HepG2 (cell line): ENCODE measurements at regions not wholly inside any gene's neighbourhood (a gene's known extent, or its start where the extent isn't known, plus 50 kb on each side); places are given as distances from the start of the nearest gene placed in this dataset.

Experiments
- ATAC-seq: fragments of 200-7000 bp; cut with Tn5 transposase; 3 replicates; pipeline ENCODE4 v1.9.1; 2020; ENCODE audit warnings: mild to moderate bottlenecking, moderate library complexity
- BruUV-seq: library from RNA; stranded (reverse); fragments of 400-500 nt; replicated peaks from 2 replicates; lab custom pipeline; 2021; lab: Mats Ljungman, UMichigan
- CTCF ChIA-PET: fragments of 300-600 bp; formaldehyde crosslinking; extraction: SDS; loops from one replicate; lab custom pipeline; 2021; ENCODE audit warnings: low total read pairs, inconsistent platforms, low intra/inter-chr PET ratio; lab: Yijun Ruan, JAX
- POLR2A ChIA-PET: fragments of 350-600 bp; sonication (Branson Sonifier 250); formaldehyde crosslinking; loops from one replicate; lab custom pipeline; 2020; ENCODE audit warnings: antibody characterized with exemption, inconsistent platforms; lab: Yijun Ruan, JAX
- DNase-seq: peaks from one replicate; pipeline ENCODE4 v3.0.0-alpha.2; 2015; ENCODE audit warnings: low spot score
- FAIRE-seq: peaks from 3 replicates; lab custom pipeline; 2011; peaks lifted over from hg19 to GRCh38; lab: Jason Lieb, UNC
- H2AFZ ChIP-seq: one replicate; pipeline ENCODE4 v1.6.1; 2011; ENCODE audit warnings: low read length, inconsistent platforms
- H3K27ac ChIP-seq: fragments of 300-600 bp; 3 replicates; pipeline ENCODE4 v1.8.0; 2011; ENCODE audit warnings: mixed run types, mild to moderate bottlenecking, mixed read lengths, low read length, inconsistent platforms; ENCODE audit not compliant: insufficient read depth; ENCODE audit errors: extremely low read length
- H3K27me3 ChIP-seq, 2 experiments: fragments of 200-600 bp in 1 of 2; 2 replicates in 1 of 2; 3 replicates in 1 of 2; pipeline versions ENCODE4 v1.6.0 to v1.8.0; 2011; ENCODE audit warnings: low read length in 2 of 2, mild to moderate bottlenecking in 2 of 2, moderate library complexity in 2 of 2, inconsistent platforms in 1 of 2; ENCODE audit not compliant: insufficient read depth in 2 of 2, control insufficient read depth in 1 of 2
- H3K36me3 ChIP-seq, 2 experiments: fragments of 200-600 bp in 1 of 2; replicated peaks in 1 of 2; 2 replicates in 1 of 2; 3 replicates in 1 of 2; pipeline versions ENCODE4 v1.5.1 to v1.8.0; 2011; ENCODE audit warnings: low read length in 2 of 2, inconsistent platforms in 1 of 2; ENCODE audit not compliant: insufficient read depth in 2 of 2, control insufficient read depth in 1 of 2
- H3K4me1 ChIP-seq: 2 replicates; pipeline ENCODE4 v1.5.1; 2012; ENCODE audit warnings: low read length, inconsistent platforms; ENCODE audit not compliant: insufficient read depth
- H3K4me2 ChIP-seq: 2 replicates; pipeline ENCODE4 v1.6.0; 2011; ENCODE audit warnings: low read depth, low read length, inconsistent platforms
- H3K4me3 ChIP-seq, 3 experiments: fragments of 200-600 bp in 1 of 3; sonication (generic), shearing (Covaris generic) in 1 of 3; replicated peaks in 1 of 3; 2 replicates each; pipeline ENCODE4 v1.5.1; 2011 to 2016; ENCODE audit warnings: low read length in 3 of 3, inconsistent platforms in 2 of 3, low read depth in 2 of 3, mild to moderate bottlenecking in 2 of 3, control low read depth in 1 of 3, mixed read lengths in 1 of 3; ENCODE audit not compliant: insufficient read depth in 1 of 3
- H3K79me2 ChIP-seq: one replicate; pipeline ENCODE4 v1.6.1; 2011; ENCODE audit warnings: low read length, inconsistent platforms; ENCODE audit not compliant: insufficient read depth
- H3K9ac ChIP-seq: 2 replicates; pipeline ENCODE4 v1.6.0; 2011; ENCODE audit warnings: mild to moderate bottlenecking, low read depth, low read length, inconsistent platforms; ENCODE audit not compliant: insufficient read depth
- H3K9me3 ChIP-seq: 2 replicates; pipeline ENCODE4 v1.5.1; 2012; ENCODE audit warnings: mild to moderate bottlenecking, low read length
- H4K20me1 ChIP-seq: 2 replicates; pipeline ENCODE4 v1.6.0; 2011; ENCODE audit warnings: inconsistent platforms, mild to moderate bottlenecking, low read length, moderate library complexity; ENCODE audit not compliant: insufficient read depth
- FOXC1 ChIP-seq: sonication (generic); formaldehyde crosslinking; IDR thresholded peaks from 2 replicates; pipeline ENCODE4 v1.8.0; 2022; ENCODE audit warnings: mild to moderate bottlenecking, missing genetic modification reagents, borderline replicate concordance
- JDP2 ChIP-seq: sonication (generic); formaldehyde crosslinking; IDR thresholded peaks from 2 replicates; pipeline ENCODE4 v1.8.1; 2022; ENCODE audit warnings: missing genetic modification reagents, borderline replicate concordance
- PLRG1 ChIP-seq: fragments of 450-650 bp; conservative IDR thresholded peaks from 2 replicates; pipeline ENCODE4 v1.6.1; 2016
- SCMH1 ChIP-seq: sonication (generic); formaldehyde crosslinking; IDR thresholded peaks from 2 replicates; pipeline ENCODE4 v1.9.0; 2021; ENCODE audit warnings: missing genetic modification reagents, mild to moderate bottlenecking, borderline replicate concordance
- SIN3A ChIP-seq: IDR thresholded peaks from 2 replicates; pipeline ENCODE4 v1.6.1; 2011; ENCODE audit warnings: low read depth, mild to moderate bottlenecking, control low read depth, low read length, borderline replicate concordance
- SUZ12 ChIP-seq: fragments of 150-350 bp; IDR thresholded peaks from 2 replicates; pipeline ENCODE4 v1.6.1; 2014; ENCODE audit warnings: low read depth, low read length
- TBP ChIP-seq: sonication (generic); formaldehyde crosslinking; IDR thresholded peaks from 2 replicates; pipeline ENCODE4 v1.5.0; 2020; ENCODE audit warnings: missing genetic modification reagents
- TCF7 ChIP-seq: sonication (generic); IDR thresholded peaks from 2 replicates; pipeline ENCODE4 v1.6.1; 2016; ENCODE audit warnings: antibody characterized with exemption, low read depth
- TOE1 ChIP-seq: sonication (generic); formaldehyde crosslinking; IDR thresholded peaks from 2 replicates; pipeline ENCODE4 v1.4.0; 2020; ENCODE audit warnings: mild to moderate bottlenecking, missing genetic modification reagents
- ZBTB42 ChIP-seq: sonication (generic); formaldehyde crosslinking; IDR thresholded peaks from 2 replicates; pipeline ENCODE4 v1.5.0; 2020; ENCODE audit warnings: mild to moderate bottlenecking, missing genetic modification reagents
- ZFP82 ChIP-seq: sonication (generic); formaldehyde crosslinking; IDR thresholded peaks from 2 replicates; pipeline ENCODE4 v1.5.1; 2020; ENCODE audit warnings: mild to moderate bottlenecking, missing genetic modification reagents, borderline replicate concordance
- ZKSCAN5 ChIP-seq: sonication (generic); formaldehyde crosslinking; IDR thresholded peaks from 2 replicates; pipeline ENCODE4 v1.5.1; 2020; ENCODE audit warnings: mild to moderate bottlenecking, missing genetic modification reagents
- WGBS: methylation state at CpG from one replicate; pipeline ENCODE4 v1.1.6; 2017; ENCODE audit warnings: low lambda C conversion rate; 5-methylcytosine and 5-hydroxymethylcytosine counted together
- in situ Hi-C: cut with HindIII; loops from 2 replicates; pipeline ENCODE4 v1.10.0; 2017; ENCODE audit warnings: low pct_unique_long_range_greater_than_20kb; ENCODE audit not compliant: extremely low pct_ligation_motif_present
- intact Hi-C: fragments of 100-400 bp; cut with micrococcal nuclease; formaldehyde crosslinking; loops from one replicate; pipeline ENCODE4 v1.10.0; 2022; ENCODE audit not compliant: unreplicated experiment
- TF ChIP-seq, protein P1 (sequence below): IDR thresholded peaks from 2 replicates; pipeline ENCODE4 v1.6.1; 2016; ENCODE audit warnings: missing compliant biosample characterization, missing genetic modification reagents, borderline replicate concordance
- TF ChIP-seq, protein P2 (sequence below): sonication (generic); formaldehyde crosslinking; IDR thresholded peaks from 2 replicates; pipeline ENCODE4 v1.5.1; 2020; ENCODE audit warnings: mild to moderate bottlenecking, missing genetic modification reagents, borderline replicate concordance
- TF ChIP-seq, protein P3 (sequence below): sonication (generic); formaldehyde crosslinking; IDR thresholded peaks from 2 replicates; pipeline ENCODE4 v1.5.0; 2020; ENCODE audit warnings: missing genetic modification reagents

DNA sequence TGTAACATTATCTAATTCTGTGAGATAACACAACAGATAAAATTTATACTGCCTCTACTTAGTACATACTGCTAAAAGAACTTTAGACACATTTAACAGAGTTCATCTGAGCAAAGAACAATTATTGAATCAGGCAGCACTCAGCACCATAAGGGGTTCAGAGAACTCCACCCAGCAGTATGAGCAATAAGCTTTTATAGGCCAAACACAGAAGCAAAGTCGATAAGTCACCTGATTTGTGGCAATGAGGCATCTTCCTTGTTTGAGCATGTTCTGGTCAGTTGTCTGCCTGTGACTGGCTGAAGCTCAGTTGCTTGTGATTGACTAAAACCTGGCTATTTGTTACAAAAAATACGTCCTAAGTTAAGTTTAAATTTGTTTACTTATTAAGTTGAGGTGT, 746.1 kb upstream of the DDX18 start:
- H3K9ac ChIP-seq = no peak overlapping the region
- no peak for ATAC-seq
- H4K20me1 ChIP-seq = no peaks in the 10 kb centered on the region
- WGBS = 5% methylated on average over 2 of the region's 2 CpGs
- TF ChIP-seq, protein P1, sequence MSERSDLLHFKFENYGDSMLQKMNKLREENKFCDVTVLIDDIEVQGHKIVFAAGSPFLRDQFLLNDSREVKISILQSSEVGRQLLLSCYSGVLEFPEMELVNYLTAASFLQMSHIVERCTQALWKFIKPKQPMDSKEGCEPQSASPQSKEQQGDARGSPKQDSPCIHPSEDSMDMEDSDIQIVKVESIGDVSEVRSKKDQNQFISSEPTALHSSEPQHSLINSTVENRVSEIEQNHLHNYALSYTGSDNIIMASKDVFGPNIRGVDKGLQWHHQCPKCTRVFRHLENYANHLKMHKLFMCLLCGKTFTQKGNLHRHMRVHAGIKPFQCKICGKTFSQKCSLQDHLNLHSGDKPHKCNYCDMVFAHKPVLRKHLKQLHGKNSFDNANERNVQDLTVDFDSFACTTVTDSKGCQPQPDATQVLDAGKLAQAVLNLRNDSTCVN (CRISPR knock-in tag) = no peak
- TF ChIP-seq JDP2 (CRISPR knock-in tag) = no peak
- no peak for TF ChIP-seq FOXC1
- no peak for TF ChIP-seq PLRG1
- no peak for TF ChIP-seq TOE1 (CRISPR knock-in tag)
- TF ChIP-seq, protein P2, sequence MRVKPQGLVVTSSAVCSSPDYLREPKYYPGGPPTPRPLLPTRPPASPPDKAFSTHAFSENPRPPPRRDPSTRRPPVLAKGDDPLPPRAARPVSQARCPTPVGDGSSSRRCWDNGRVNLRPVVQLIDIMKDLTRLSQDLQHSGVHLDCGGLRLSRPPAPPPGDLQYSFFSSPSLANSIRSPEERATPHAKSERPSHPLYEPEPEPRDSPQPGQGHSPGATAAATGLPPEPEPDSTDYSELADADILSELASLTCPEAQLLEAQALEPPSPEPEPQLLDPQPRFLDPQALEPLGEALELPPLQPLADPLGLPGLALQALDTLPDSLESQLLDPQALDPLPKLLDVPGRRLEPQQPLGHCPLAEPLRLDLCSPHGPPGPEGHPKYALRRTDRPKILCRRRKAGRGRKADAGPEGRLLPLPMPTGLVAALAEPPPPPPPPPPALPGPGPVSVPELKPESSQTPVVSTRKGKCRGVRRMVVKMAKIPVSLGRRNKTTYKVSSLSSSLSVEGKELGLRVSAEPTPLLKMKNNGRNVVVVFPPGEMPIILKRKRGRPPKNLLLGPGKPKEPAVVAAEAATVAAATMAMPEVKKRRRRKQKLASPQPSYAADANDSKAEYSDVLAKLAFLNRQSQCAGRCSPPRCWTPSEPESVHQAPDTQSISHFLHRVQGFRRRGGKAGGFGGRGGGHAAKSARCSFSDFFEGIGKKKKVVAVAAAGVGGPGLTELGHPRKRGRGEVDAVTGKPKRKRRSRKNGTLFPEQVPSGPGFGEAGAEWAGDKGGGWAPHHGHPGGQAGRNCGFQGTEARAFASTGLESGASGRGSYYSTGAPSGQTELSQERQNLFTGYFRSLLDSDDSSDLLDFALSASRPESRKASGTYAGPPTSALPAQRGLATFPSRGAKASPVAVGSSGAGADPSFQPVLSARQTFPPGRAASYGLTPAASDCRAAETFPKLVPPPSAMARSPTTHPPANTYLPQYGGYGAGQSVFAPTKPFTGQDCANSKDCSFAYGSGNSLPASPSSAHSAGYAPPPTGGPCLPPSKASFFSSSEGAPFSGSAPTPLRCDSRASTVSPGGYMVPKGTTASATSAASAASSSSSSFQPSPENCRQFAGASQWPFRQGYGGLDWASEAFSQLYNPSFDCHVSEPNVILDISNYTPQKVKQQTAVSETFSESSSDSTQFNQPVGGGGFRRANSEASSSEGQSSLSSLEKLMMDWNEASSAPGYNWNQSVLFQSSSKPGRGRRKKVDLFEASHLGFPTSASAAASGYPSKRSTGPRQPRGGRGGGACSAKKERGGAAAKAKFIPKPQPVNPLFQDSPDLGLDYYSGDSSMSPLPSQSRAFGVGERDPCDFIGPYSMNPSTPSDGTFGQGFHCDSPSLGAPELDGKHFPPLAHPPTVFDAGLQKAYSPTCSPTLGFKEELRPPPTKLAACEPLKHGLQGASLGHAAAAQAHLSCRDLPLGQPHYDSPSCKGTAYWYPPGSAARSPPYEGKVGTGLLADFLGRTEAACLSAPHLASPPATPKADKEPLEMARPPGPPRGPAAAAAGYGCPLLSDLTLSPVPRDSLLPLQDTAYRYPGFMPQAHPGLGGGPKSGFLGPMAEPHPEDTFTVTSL = no peak
- TF ChIP-seq ZKSCAN5 = no peak
- TF ChIP-seq TBP (CRISPR knock-in tag) = no peak
- TF ChIP-seq, protein P3, sequence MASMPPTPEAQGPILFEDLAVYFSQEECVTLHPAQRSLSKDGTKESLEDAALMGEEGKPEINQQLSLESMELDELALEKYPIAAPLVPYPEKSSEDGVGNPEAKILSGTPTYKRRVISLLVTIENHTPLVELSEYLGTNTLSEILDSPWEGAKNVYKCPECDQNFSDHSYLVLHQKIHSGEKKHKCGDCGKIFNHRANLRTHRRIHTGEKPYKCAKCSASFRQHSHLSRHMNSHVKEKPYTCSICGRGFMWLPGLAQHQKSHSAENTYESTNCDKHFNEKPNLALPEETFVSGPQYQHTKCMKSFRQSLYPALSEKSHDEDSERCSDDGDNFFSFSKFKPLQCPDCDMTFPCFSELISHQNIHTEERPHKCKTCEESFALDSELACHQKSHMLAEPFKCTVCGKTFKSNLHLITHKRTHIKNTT (CRISPR knock-in tag) = no peak
- TF ChIP-seq ZBTB42 = no peak
- no peak for TF ChIP-seq TCF7
- TF ChIP-seq ZFP82 (CRISPR knock-in tag) = no peak
- TF ChIP-seq SIN3A = no peak
- TF ChIP-seq SUZ12 = no peak
- no peak for TF ChIP-seq SCMH1 (CRISPR knock-in tag)
- TF ChIP-seq, all 625 proteins: peak for 0
- CTCF ChIA-PET = no interaction called here
- Histone ChIP-seq H2AFZ (no peak overlapping the region), H3K79me2 (no peaks in the 10 kb centered on the region), H3K9me3 (peaks cover 67% of the 10 kb centered on the region), H3K4me3 (no peak overlapping the region), H3K4me1 (no peaks in the 10 kb centered on the region), H3K27ac (no peak overlapping the region), H3K4me2 (no peak overlapping the region), H3K27me3 (no peaks in the 10 kb centered on the region), H3K36me3 (no peaks in the 10 kb centered on the region)
- POLR2A ChIA-PET = no interaction called here
- no peak for FAIRE-seq
- no TSS peak for BruUV-seq
- intact Hi-C loops (no loop called here), in situ Hi-C loops (no loop called here)
- DNase-seq = no peak
